ENCODE measurements at regions not wholly inside any gene's neighbourhood (a gene's known extent, or its start where the extent isn't known, plus 50 kb on each side); places are given as distances from the start of the nearest gene placed in this dataset.
"Not testable (repeated sequence)": the region's sequence is repeated elsewhere in the genome, so short reads cannot be mapped to it uniquely, and the experiment has no call there.

- CTCF ChIA-PET: no interaction called here
- no peak for DNase-seq (ENCODE audit: extremely low spot score)
- no peak for TF ChIP-seq CTCF (IDR thresholded peaks at IDR 0.05; ENCODE audit: control extremely low read depth, extremely low read depth, low read depth, missing control alignments)
- POLR2A ChIA-PET: no interaction called here
Observed at GRCh38 chr4:158958489-158959270, 144.2 kb upstream of the RAPGEF2 start.

GRCh38 chr4:158962393-158962792 is 140.5 kb upstream of the RAPGEF2 start:
- ChIA-PET CTCF (no interaction called here), POLR2A (no interaction called here)
- TF ChIP-seq CTCF (IDR thresholded peaks at IDR 0.05; ENCODE audit: control extremely low read depth, extremely low read depth, low read depth, missing control alignments): no peak
- no peak for DNase-seq (ENCODE audit: extremely low spot score)

- DNase-seq (ENCODE audit: extremely low spot score); POLR2A ChIA-PET: not testable (repeated sequence)
- CTCF ChIA-PET: interaction anchor here (2.1 kb wide), 1 partner anchor 10 kb away, joined by 6 read pairs; no protein-coding TSS in a partner anchor
Observed at GRCh38 chr4:158963282-158963681, 139.6 kb upstream of the RAPGEF2 start.

- DNase-seq (ENCODE audit: extremely low spot score): no peak
- TF ChIP-seq CTCF (IDR thresholded peaks at IDR 0.05; ENCODE audit: control extremely low read depth, extremely low read depth, low read depth, missing control alignments): no peak
- ChIA-PET CTCF (interaction anchor here (1.0 to 2.1 kb wide), 2 partner anchors 10 to 15 kb away, joined by 4 to 6 read pairs; no protein-coding TSS in a partner anchor), POLR2A (no interaction called here)
Observed at GRCh38 chr4:158964114-158964727, 138.7 kb upstream of the RAPGEF2 start.

GRCh38 chr4:158964728-158965124 is 138.2 kb upstream of the RAPGEF2 start:
- CTCF ChIA-PET: interaction anchor here (1.0 to 2.1 kb wide), 2 partner anchors 11 to 15 kb away, joined by 4 to 6 read pairs; no protein-coding TSS in a partner anchor
- no peak for DNase-seq (ENCODE audit: extremely low spot score)
- POLR2A ChIA-PET: no interaction called here
- TF ChIP-seq CTCF (IDR thresholded peaks at IDR 0.05; ENCODE audit: control extremely low read depth, extremely low read depth, low read depth, missing control alignments): no peak

- no peak for TF ChIP-seq CTCF (IDR thresholded peaks at IDR 0.05; ENCODE audit: control extremely low read depth, extremely low read depth, low read depth, missing control alignments)
- POLR2A ChIA-PET: no interaction called here
- no peak for DNase-seq (ENCODE audit: extremely low spot score)
- CTCF ChIA-PET: no interaction called here
Observed at GRCh38 chr4:158965226-158965625, 137.7 kb upstream of the RAPGEF2 start.

- ChIA-PET POLR2A (no interaction called here), CTCF (interaction anchor here (1.0 to 2.2 kb wide), 2 partner anchors 10 to 23 kb away, joined by 3 to 8 read pairs; no protein-coding TSS in a partner anchor)
- no peak for DNase-seq (ENCODE audit: extremely low spot score)
- TF ChIP-seq CTCF (IDR thresholded peaks at IDR 0.05; ENCODE audit: control extremely low read depth, extremely low read depth, low read depth, missing control alignments): no peak
Observed at GRCh38 chr4:158966091-158966490, 136.8 kb upstream of the RAPGEF2 start.
